Myocyte (in vitro differentiated cells): ENCODE measurements at regions not wholly inside any gene's neighbourhood (a gene's known extent, or its start where the extent isn't known, plus 50 kb on each side); places are given as distances from the start of the nearest gene placed in this dataset.
A peak's percentile ranks its signal among the peaks of the same experiment; 100 is the strongest.

Experiments
- DNase-seq: peaks from one replicate; pipeline ENCODE4 v3.0.0-alpha.2; 2012; ENCODE audit warnings: low read depth

DNA sequence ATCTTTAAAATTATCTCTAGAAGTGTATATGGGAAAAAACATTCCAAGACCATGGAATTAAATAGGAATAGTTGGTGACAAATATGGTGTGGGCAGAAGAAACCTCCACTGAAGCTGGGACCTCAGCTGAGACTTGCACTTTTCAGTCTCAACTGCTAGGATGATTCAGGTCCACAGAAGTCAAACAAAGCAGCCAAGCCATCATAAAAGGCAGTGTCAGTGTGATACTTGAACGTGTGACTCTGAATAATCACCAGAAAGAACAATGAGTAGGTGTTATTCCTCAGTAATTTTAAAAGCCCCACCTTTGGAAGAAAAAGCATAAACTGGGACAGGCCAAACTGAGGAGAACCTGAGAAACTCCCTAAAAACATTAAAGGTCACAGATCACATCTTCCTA lies 90.7 kb downstream of the ZNF281 start:
- no peak for DNase-seq

DNA sequence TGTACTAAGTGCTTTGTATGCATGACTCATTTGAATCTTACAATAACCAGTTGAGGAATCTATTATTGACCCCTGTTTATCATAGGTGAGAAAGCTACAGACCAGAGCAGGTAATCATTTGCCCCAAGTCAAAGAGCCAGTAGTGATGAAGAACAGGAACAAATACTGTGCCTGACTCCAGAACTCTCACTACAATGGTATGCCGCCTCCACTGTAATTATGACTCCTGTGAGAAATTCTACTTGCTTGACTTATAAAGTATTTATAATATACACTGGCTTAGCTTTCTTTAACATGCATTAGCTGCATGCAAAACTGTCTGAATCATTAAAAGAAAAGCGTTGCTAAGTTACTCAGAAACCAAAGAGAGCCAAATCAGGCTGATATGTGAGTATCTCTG lies 92.6 kb downstream of the ZNF281 start:
- no peak for DNase-seq

DNA sequence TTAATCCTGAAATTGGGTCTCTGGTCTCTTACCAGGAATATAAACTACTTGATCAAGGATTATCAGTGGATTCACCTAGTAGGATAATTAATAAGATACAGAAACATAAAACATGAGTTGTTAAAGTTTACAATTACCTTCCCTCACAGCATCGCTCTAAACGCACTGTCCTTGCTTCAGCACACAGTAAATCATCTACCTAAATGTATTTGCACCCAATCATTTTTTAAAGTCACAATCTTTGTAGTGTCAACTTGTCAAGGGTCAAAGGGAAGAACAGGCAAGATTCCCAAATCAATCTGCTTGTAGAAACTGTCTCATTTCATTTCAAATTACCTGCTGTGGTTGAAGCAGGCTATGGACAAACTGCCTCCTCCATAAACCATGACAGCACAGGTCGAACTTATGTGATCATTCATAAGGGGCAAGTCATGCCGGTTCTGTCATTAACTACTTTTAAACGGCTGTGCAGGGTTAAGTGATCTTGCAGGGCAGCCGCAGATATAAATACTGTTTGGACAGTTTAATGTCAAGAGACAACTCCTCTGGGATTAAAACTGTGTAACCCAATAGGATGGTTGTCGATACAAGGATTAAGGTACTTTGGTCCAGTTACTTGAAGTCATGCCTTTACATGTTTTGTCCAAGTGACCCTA lies 93.6 kb downstream of the ZNF281 start:
- no peak for DNase-seq

DNA sequence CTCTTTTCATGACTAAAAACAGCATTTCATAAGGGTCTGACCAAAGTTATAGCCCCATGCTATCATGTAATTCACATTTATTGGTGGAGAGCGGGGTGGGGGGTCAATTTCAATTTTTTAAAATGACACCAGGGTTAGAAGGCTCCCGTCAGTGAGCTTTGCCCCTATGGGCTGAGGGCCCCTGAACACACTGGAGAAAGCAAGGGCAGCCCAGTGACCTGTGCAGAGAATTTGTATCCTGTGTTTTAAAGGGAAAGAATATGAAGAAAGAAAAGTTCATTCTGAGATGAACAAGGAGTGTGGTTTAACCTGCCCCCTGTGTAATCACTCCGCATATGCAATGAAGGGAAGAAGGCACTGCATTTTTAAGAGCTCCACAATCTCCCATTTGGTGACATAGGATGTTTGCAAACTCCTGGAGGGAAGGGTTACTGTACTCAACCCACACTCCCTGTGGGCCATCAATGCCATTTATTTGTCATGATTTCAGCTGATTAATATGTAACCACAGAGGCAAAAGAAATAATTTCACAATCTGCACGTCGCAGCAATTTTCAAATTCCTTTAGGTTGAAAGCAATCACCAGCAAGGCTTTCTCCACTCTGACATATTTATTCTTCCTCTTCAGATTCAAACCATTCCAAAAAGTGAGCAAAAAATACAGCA lies 95.6 kb downstream of the ZNF281 start:
- no peak for DNase-seq

DNA sequence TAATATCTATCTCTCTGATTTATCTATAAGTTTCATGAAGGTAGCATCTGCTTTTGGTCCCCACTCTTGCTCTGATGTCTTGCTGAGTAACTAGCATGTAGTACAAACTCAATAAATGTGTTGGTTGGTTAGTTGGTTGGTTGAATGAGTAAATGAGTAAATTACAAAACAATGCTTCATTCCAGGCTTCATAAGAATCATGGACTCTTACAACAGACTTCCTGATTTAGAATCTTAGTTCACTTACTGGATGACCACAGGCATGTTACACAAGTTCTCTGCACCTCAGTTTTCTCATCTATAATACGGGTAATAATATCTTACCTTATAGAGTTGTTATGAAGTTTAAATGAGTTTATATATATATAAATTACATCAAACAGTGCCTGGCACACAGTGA lies 98.6 kb downstream of the ZNF281 start:
- no peak for DNase-seq

DNA sequence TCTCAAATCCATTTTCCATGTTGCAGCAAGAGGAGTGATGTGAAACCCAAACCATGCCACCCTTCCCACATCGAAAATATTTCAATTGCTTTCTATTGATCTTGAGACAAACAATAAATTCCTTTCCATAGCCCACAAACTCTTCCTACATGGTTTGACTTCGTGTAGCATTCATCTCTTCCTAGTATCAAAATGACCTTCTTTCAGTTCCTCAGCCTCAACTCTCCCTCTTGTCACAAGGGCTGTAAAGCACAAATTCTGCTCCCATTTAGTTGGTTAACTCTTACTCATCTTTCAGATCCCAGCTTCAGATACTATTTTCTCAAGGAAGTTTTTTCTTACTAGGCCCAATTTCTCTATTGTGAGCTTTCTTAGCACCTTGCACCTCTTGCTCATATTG lies 99.0 kb downstream of the ZNF281 start:
- no peak for DNase-seq

DNA sequence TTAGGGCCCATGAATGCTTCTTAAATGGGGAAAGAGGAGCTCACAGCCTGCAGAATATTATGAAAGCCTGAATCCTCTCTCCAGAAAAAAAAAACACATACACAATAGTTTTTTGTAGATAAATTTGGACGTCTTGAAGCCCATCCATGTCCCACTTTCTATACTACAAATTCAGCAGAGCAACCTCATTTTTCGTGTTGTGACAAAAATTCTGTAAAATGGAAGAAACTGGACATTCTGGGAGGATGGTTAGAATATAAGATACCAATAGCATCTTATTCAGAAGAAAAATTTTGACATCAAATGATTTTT lies 102.1 kb downstream of the ZNF281 start:
- DNase-seq, result no peak

DNA sequence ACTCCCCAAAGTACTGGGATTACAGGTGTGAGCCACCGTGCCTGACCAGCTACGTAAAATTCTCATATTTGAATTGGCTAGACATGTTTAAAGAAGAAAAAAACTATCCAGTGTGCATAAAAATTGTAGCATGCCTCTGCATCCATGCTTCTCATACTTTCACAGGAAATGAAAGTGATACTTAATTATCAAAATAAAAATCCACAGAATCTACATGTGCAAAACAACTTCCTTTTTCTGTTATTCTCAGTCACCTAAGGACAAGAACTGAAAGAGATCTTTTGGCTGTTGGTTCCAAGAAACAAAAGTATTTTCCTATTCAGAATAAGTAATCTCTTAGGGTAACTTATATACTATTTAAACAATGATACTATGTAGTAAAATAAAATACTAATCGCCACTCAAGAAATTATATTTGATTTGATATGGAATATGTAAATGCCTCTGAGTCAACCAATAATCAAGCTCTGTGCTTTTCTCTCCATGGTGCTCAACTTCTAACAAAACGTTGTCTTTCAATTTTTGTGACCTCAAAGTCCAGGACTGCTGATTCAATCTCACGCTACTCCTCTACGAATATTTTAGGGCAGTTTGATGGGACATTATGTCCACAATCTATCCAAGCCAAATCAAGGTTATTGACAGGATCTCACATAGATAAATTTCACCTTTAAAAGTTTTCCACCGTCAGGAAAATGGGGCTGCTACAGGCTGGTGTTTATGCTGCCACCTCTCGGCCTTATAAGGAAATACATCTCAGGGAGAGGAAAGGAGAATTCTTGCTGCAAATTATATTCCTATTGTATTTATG lies 102.7 kb downstream of the ZNF281 start:
- peak; percentile 32 for DNase-seq

DNA sequence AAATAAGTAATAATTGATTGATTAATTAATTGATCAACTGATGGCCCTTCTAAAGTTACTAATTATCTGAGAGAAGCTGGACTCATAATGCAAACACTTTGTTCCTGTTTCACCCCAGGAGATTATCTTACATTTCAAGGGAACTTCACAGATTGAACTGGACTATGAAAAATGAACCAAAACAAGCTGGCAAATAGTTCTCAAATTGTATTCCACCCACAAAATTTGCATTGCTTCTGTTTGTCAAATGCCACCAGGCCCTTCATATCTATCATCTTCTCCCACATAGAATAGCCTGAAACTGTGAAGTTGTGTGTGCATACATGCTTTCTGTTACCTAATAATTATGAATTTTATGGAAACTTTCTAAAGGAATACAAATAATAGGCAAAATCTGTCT lies 104.0 kb downstream of the ZNF281 start:
- DNase-seq, result no peak

DNA sequence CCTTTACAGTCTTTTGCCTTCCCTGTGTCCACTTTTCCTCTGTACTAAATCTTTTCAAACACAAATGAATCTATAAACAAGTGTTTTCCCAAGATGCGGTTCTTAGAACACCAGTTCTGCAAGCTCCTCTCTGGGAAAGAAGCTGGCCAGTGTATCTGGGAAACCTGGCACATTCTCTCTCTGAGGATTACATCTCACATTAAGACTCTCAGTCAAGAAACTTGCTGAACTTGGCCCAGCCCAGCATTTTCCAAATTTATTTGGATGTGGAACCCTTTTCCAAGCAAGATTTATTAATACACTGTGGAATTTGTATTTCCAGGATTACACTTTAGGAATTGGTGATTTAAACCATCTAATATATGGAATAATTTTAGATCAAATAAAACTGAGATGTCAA lies 105.7 kb downstream of the ZNF281 start:
- no peak for DNase-seq

DNA sequence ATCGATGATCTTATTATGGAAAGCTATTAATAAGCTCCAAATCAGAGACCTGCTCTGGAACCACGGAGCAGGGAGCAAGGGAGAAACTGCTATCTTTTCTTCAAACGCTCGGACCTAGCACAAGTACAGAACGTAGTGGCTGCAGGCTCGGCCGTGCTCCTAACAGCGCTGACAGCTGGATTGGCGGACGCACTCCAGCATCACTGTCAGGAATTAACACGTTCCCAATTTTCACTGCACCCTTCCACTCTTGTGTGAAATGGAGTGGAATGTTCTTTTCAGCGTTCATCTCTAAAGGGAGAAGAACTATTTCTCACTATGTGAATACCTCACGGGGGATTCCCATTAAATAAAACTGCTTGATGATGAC lies 106.9 kb downstream of the ZNF281 start:
- no peak for DNase-seq

DNA sequence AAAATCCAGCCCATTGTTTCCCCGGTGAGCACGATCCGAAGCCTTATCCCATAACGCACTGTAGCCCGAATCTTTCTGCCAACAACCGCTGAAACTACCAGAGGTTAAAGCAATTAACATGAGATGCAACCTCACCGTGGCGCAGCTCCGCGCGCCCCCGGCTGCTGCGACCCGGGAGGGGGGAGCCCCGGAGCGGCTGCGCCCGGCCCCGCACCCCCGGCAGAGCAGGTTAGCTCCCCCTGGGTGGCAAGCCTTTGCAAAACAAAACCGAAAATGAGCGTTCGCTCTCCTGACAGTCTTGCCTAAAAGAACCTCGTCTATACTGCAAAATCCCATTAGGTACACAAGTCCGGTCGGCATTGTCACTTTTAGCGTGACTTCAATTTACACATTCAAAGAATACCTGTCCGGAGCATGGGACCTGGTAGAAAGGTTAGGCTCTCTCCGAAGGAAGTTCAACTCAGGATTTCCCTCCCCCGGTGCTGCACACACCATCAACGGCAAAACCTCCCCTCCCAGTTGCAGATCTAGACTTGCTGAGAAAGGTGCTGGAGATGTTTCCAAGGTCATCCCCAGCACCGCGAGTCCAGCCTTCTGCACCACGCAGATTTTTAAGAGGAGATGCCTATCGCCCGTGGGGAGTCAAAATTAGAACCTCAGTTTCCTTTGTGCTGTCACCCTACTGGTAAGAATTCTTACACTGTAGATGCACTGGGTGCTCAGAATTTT lies 107.5 kb downstream of the ZNF281 start:
- DNase-seq, result peak; percentile 5

DNA sequence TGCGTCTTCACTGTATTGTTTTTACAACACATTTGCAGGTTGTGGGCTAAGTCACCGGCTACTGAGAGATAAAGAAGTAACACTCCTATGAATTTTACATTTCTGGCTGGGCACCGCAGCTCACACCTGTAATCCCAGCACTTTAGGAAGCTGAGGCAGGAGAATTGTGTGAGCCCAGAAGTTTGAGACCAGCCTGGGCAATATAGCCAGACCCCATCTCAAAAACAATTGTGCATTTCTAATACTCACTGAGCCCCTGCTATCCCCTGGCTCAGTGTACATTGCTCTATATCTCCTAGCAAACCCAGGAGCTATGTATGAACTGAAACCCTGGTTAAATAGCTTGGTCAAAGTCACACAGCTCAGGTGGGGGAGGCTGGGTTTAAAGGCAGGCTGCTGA lies 108.7 kb downstream of the ZNF281 start:
- no peak for DNase-seq

DNA sequence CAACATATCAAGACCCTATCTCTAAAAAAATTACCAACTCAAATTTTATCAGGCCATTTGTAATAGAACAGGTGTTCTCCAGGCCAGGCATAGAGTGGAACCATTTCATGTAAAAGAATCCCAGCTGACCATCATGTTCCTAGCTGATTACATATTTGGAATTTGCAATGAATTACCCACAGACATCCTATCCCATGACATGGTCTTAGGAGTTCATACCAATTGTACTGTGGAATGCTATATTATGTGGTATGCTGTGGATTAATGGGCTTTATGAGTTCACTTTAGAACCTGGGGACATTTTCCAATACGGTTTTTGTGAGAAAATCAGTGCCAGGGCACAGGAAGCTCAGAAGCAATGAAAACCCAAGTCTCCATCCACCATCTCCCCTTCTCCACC lies 110.3 kb downstream of the ZNF281 start:
- peak; percentile 9 for DNase-seq

DNA sequence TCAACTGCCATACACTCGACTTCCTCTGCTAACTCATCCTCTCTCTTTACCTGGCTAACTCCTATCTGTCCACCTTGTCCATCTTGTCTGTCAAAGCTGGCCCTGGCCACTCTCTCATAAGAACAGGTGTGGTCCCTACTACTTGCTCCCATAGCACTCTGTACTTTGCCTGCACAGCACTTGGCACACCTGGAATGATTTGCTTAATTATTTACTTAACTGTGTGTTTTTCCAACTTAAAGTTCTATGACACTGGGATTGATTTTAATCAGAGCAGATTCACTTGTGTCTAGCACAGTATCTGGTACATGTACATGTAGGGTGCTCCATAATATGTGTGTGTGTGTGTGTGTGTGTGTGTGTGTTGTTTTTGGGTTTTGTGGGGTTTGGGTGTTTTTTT lies 111.6 kb downstream of the ZNF281 start:
- no peak for DNase-seq

DNA sequence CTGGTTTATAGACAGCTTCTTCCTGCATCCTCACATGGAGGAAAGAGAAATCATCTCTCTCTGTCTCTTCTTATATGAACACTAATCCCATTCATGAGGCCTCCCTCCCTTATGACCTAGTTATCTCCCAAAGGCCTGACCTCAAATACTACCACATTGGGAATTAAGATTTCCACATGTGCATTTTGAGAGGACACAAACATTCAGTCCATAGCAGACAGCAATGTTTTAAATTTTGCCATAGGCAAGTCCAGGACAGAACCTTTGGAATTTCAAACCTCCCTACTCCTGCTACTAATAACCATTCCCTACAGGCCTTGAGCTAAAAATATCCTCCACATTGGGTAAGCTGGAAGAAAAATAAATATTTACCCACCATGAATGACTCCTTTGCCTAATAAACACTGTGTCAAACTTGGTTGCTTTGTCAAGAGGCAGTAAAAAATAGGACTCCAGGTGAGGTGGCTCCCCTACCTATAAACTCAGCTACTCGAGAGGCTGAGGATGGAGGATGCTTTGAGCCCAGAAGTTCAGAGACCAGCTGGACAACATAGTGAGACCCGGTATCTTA lies 113.7 kb downstream of the ZNF281 start:
- no peak for DNase-seq

DNA sequence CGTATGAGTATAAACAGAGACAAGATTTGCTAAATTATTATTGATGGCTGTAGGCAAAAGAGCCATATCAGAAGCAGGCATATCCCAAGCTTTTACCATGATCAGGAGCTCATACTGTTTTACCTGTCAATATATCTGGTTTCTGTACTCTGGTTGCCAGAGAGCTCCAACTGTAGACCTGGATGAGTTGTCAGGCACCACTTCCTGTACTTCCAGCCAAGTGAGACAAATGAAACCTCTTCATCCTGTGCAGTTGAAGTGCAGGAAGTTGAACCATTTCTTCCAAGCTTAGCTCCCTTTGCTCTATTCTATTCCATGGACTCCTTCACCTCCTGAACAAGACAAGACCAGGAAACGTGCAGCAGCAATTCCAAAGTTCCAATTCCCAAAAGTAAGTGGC lies 115.6 kb downstream of the ZNF281 start:
- DNase-seq, result no peak

DNA sequence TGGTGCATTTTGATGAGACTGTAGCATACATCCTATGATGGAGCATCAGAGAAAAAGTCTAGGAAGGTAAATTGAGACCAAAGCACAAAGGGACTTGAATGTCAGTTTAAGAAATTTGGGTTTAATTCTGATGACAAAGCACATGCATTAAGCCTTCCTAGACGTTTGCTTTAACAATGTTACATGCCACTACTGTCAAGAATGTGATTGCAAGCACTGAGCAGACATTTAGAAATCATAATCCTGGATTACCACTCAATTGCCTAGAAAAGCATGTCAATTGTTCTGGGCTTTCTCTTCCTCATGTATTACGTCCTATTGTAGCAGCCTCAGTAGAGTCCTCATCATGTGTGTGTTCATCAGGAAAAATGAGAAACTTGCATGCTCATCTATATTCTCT lies 117.1 kb downstream of the ZNF281 start:
- no peak for DNase-seq

DNA sequence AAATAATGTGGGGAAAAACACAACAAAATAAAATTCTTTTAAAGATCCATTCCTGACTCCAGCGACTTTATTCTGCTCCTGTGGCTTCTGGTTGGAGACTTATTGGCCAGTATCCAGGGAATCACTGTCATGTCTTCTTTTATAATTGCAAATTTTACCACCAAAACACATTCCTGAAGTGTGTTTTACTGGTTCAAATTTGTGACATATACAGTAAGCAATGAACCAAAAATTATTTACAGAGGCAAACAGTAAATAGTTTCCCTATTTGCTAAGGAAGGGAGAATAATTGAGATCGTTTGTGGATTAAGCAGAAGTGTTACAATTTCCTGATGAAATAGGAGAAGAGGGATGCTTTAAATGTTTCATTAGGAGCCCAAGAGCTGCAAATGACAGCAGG lies 118.7 kb downstream of the ZNF281 start:
- DNase-seq, result no peak

DNA sequence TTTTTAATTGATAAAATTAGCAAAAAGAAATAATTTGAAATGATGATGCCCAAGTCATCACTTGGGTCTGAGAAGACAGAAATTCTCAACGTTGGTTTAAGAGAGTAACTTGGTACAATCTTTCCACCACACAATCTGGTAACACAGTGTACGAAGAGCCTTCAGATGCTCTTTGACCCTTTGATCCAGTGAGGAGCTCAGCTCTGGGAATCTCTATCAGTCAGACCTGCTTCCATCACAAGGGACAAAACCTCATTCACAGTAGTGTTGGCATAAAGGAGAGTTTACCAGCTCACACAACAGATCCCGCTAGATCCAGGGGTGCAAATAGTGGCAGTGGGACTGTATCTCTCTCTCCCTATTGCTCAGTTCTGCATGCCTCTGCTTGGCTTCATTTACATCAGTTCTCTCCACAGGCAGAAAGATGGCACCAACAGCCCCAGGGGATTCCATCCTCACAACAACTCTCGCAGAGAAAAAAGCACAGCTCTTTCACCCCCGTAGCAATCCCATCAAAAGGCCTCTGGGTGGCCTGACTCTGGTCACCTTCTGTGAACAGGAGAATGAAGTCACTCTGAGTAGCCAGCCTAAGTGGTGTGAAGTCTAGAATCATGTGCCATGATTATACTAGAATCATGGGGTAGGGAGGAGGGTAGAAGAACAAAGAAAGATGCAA lies 119.7 kb downstream of the ZNF281 start:
- peak; percentile 4 for DNase-seq

DNA sequence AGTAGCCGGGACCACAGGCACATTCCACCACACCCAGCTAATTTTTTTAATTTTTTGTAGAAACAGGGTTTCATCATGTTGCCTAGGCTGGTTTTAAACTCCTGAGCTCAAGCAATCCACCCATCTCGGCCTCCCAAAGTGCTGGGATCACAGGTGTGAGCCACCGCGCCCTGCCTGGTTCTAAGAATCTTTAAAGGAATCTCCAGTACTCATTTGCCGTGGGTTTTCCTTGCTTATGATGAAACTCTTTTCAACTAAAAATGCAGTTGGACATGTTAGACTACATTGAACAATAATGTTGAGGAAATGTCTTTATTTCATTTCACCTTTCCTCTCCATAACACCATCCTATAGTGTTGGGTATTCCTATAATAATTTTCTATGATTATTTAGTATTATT lies 121.6 kb downstream of the ZNF281 start:
- no peak for DNase-seq
